GM12892 (cell line): ENCODE measurements at regions not wholly inside any gene's neighbourhood (a gene's known extent, or its start where the extent isn't known, plus 50 kb on each side); places are given as distances from the start of the nearest gene placed in this dataset.

Experiments
- POLR2A ChIP-seq: IDR thresholded peaks from 2 replicates; pipeline ENCODE4 v1.6.1; 2011; ENCODE audit warnings: low read depth, low read length, control low read depth
- TAF1 ChIP-seq: IDR thresholded peaks from 2 replicates; pipeline ENCODE4 v1.6.1; 2011; ENCODE audit warnings: low read depth, mild to moderate bottlenecking, control low read depth, low read length, borderline replicate concordance

GRCh38 chr21:28738882-28739281 lies 253.8 kb downstream of the LTN1 start:
- TF ChIP-seq TAF1: no peak
- TF ChIP-seq POLR2A: no peak
